ENCODE measurements at regions not wholly inside any gene's neighbourhood (a gene's known extent, or its start where the extent isn't known, plus 50 kb on each side); places are given as distances from the start of the nearest gene placed in this dataset.

GRCh38 chr5:73376618-73377170 lies 71.9 kb downstream of the FOXD1 start:
- Histone ChIP-seq H3K4me1 (ENCODE audit: low read length) (no peaks in the 10 kb centered on the region), H3K36me3 (replicated peaks; ENCODE audit: insufficient read depth, low read length) (no peaks in the 10 kb centered on the region), H3K4me2 (ENCODE audit: low read depth, low read length) (no peak overlapping the region), H3K9ac (ENCODE audit: low read length) (no peak overlapping the region), H3F3A (ENCODE audit: insufficient read depth, low read length) (no peaks in the 10 kb centered on the region), H3K27me3 (replicated peaks; ENCODE audit: insufficient read depth, low read length) (no peaks in the 10 kb centered on the region), H3K27ac (ENCODE audit: low read length) (no peak overlapping the region), H3K79me2 (ENCODE audit: low read length) (no peaks in the 10 kb centered on the region), H3K9me2 (replicated peaks; ENCODE audit: insufficient read depth, low read length) (no peaks in the 10 kb centered on the region), H3K4me3 (ENCODE audit: low read length) (no peak overlapping the region), H2AFZ (ENCODE audit: low read length) (no peak overlapping the region), H3K9me3 (replicated peaks; ENCODE audit: insufficient read depth, low read length) (no peaks in the 10 kb centered on the region), H4K20me1 (ENCODE audit: insufficient read depth, low read length) (no peaks in the 10 kb centered on the region)
- TF ChIP-seq EZH2 (optimal IDR thresholded peaks at IDR 0.05; ENCODE audit: low read depth, low read length) (no peak), CTCF (IDR thresholded peaks at IDR 0.05; ENCODE audit: low read length) (no peak), EZH2phosphoT487 (IDR thresholded peaks at IDR 0.05; ENCODE audit: low read length) (no peak)
- DNase-seq, result no peak

GRCh38 chr5:73375949-73376348 lies 72.6 kb downstream of the FOXD1 start:
- no peaks in the 10 kb centered on the region for H3K9me3 ChIP-seq (replicated peaks; ENCODE audit: insufficient read depth, low read length)
- no peak overlapping the region for H3K9ac ChIP-seq (ENCODE audit: low read length)
- no peak for DNase-seq
- no peaks in the 10 kb centered on the region for H3K36me3 ChIP-seq (replicated peaks; ENCODE audit: insufficient read depth, low read length)
- no peaks in the 10 kb centered on the region for H3K9me2 ChIP-seq (replicated peaks; ENCODE audit: insufficient read depth, low read length)
- TF ChIP-seq EZH2phosphoT487 (IDR thresholded peaks at IDR 0.05; ENCODE audit: low read length) (no peak), CTCF (IDR thresholded peaks at IDR 0.05; ENCODE audit: low read length) (no peak), EZH2 (optimal IDR thresholded peaks at IDR 0.05; ENCODE audit: low read depth, low read length) (no peak)
- H3K27me3 ChIP-seq (replicated peaks; ENCODE audit: insufficient read depth, low read length), result no peaks in the 10 kb centered on the region
- H3K4me2 ChIP-seq (ENCODE audit: low read depth, low read length), result no peak overlapping the region
- no peaks in the 10 kb centered on the region for H3K79me2 ChIP-seq (ENCODE audit: low read length)
- H2AFZ ChIP-seq (ENCODE audit: low read length), result no peak overlapping the region
- no peaks in the 10 kb centered on the region for H3K4me1 ChIP-seq (ENCODE audit: low read length)
- no peak overlapping the region for H3K27ac ChIP-seq (ENCODE audit: low read length)
- no peaks in the 10 kb centered on the region for H4K20me1 ChIP-seq (ENCODE audit: insufficient read depth, low read length)
- H3F3A ChIP-seq (ENCODE audit: insufficient read depth, low read length), result no peaks in the 10 kb centered on the region
- no peak overlapping the region for H3K4me3 ChIP-seq (ENCODE audit: low read length)

- Histone ChIP-seq H3F3A (ENCODE audit: insufficient read depth, low read length) (no peaks in the 10 kb centered on the region), H3K9me3 (replicated peaks; ENCODE audit: insufficient read depth, low read length) (no peaks in the 10 kb centered on the region), H3K9ac (ENCODE audit: low read length) (no peak overlapping the region), H4K20me1 (ENCODE audit: insufficient read depth, low read length) (no peaks in the 10 kb centered on the region), H3K36me3 (replicated peaks; ENCODE audit: insufficient read depth, low read length) (no peaks in the 10 kb centered on the region), H3K9me2 (replicated peaks; ENCODE audit: insufficient read depth, low read length) (no peaks in the 10 kb centered on the region), H3K27ac (ENCODE audit: low read length) (no peak overlapping the region), H3K4me2 (ENCODE audit: low read depth, low read length) (no peak overlapping the region), H2AFZ (ENCODE audit: low read length) (no peak overlapping the region), H3K4me3 (ENCODE audit: low read length) (no peak overlapping the region), H3K27me3 (replicated peaks; ENCODE audit: insufficient read depth, low read length) (no peaks in the 10 kb centered on the region), H3K4me1 (ENCODE audit: low read length) (no peaks in the 10 kb centered on the region), H3K79me2 (ENCODE audit: low read length) (no peaks in the 10 kb centered on the region)
- no peak for TF ChIP-seq EZH2phosphoT487 (IDR thresholded peaks at IDR 0.05; ENCODE audit: low read length)
- TF ChIP-seq EZH2 (optimal IDR thresholded peaks at IDR 0.05; ENCODE audit: low read depth, low read length), result no peak
- TF ChIP-seq CTCF (IDR thresholded peaks at IDR 0.05; ENCODE audit: low read length), result no peak
- DNase-seq, result no peak
Observed at GRCh38 chr5:73375191-73375545, 73.4 kb downstream of the FOXD1 start.

All from MM.1S (cell line).